K562 (cell line): ENCODE measurements at regions not wholly inside any gene's neighbourhood (a gene's known extent, or its start where the extent isn't known, plus 50 kb on each side); places are given as distances from the start of the nearest gene placed in this dataset.
A peak's percentile ranks its signal among the peaks of the same experiment; 100 is the strongest.

Experiments
- ATAC-seq: fragments of 200-7000 bp; cut with Tn5 transposase; 3 replicates; pipeline ENCODE4 v1.9.1; 2020; ENCODE audit warnings: moderate library complexity
- BruUV-seq: library from RNA; stranded (reverse); fragments of 400-500 nt; replicated peaks from 2 replicates; lab custom pipeline; 2021; lab: Mats Ljungman, UMichigan
- CTCF ChIA-PET: fragments of 300-600 bp; formaldehyde crosslinking; extraction: SDS; loops from one replicate; lab custom pipeline; 2021; ENCODE audit warnings: low intra/inter-chr PET ratio; lab: Yijun Ruan, JAX
- POLR2A ChIA-PET: fragments of 300-600, 350-650 bp; sonication (Branson Sonifier 250); formaldehyde crosslinking; extraction: SDS; loops from one replicate; lab custom pipeline; 2021; ENCODE audit warnings: antibody characterized with exemption, inconsistent platforms; lab: Yijun Ruan, JAX
- DNase-seq, 4 experiments: peaks; one replicate each; pipeline versions ENCODE4 v3.0.0 to v3.0.0-alpha.2; 2011 to 2018; ENCODE audit warnings: low spot score in 3 of 4, mixed read lengths in 3 of 4; ENCODE audit errors: extremely low read depth in 1 of 4
- FAIRE-seq: peaks from 2 replicates; lab custom pipeline; 2011; peaks lifted over from hg19 to GRCh38; lab: Jason Lieb, UNC
- H2AFZ ChIP-seq: 2 replicates; pipeline ENCODE4 v1.6.0; 2011; ENCODE audit warnings: low read depth, low read length, control low read depth, inconsistent platforms
- H3K27ac ChIP-seq: fragments of 200-600 bp; 3 replicates; pipeline ENCODE4 v1.8.0; 2011; ENCODE audit warnings: low read depth, mild to moderate bottlenecking, control low read depth, inconsistent platforms, low read length, moderate library complexity, mixed read lengths; ENCODE audit errors: extremely low read depth
- H3K27me3 ChIP-seq, 2 experiments: fragments of 300-600 bp in 1 of 2; 2 replicates in 1 of 2; 3 replicates in 1 of 2; pipeline versions ENCODE4 v1.6.0 to v1.8.0; 2011; ENCODE audit warnings: inconsistent platforms in 2 of 2, low read length in 2 of 2, mild to moderate bottlenecking in 1 of 2, mixed read lengths in 1 of 2, moderate library complexity in 1 of 2; ENCODE audit not compliant: control insufficient read depth in 2 of 2, insufficient read depth in 2 of 2
- H3K36me3 ChIP-seq: fragments of 300-600 bp; 3 replicates; pipeline ENCODE4 v1.8.0; 2011; ENCODE audit warnings: mild to moderate bottlenecking, low read length, inconsistent platforms; ENCODE audit not compliant: control insufficient read depth, insufficient read depth
- H3K4me1 ChIP-seq, 2 experiments: fragments of 200-600 bp in 1 of 2; replicated peaks in 1 of 2; 2 replicates in 1 of 2; 3 replicates in 1 of 2; pipeline versions ENCODE4 v1.5.1 to v1.8.0; 2011; ENCODE audit warnings: inconsistent platforms in 2 of 2, low read length in 2 of 2, mild to moderate bottlenecking in 1 of 2, mixed read lengths in 1 of 2, moderate library complexity in 1 of 2; ENCODE audit not compliant: control insufficient read depth in 2 of 2, insufficient read depth in 2 of 2
- H3K4me2 ChIP-seq: 2 replicates; pipeline ENCODE4 v1.6.1; 2011; ENCODE audit warnings: low read length, control low read depth, inconsistent platforms, mixed read lengths; ENCODE audit not compliant: insufficient read depth
- H3K4me3 ChIP-seq: fragments of 200-600 bp; sonication (generic), shearing (Covaris generic); 2 replicates; pipeline ENCODE4 v1.5.1; 2016; ENCODE audit warnings: control low read depth, inconsistent platforms
- H3K79me2 ChIP-seq: fragments of 200-600 bp; 3 replicates; pipeline ENCODE4 v1.8.0; 2011; ENCODE audit warnings: low read length, inconsistent platforms; ENCODE audit not compliant: control insufficient read depth, insufficient read depth
- H3K9ac ChIP-seq, 2 experiments: 2 replicates each; pipeline versions ENCODE4 v1.6.0 to v1.6.1; 2011; ENCODE audit warnings: low read depth in 2 of 2, low read length in 2 of 2, control low read depth in 1 of 2, inconsistent platforms in 1 of 2, mild to moderate bottlenecking in 1 of 2, mixed read lengths in 1 of 2; ENCODE audit not compliant: insufficient read depth in 1 of 2
- H3K9me1 ChIP-seq: one replicate; pipeline ENCODE4 v1.6.0; 2011; ENCODE audit warnings: inconsistent platforms, mild to moderate bottlenecking, low read length, moderate library complexity; ENCODE audit not compliant: control insufficient read depth, insufficient read depth
- H3K9me3 ChIP-seq: replicated peaks from 2 replicates; pipeline ENCODE4 v1.5.1; 2011; ENCODE audit warnings: low read depth, low read length, inconsistent platforms; ENCODE audit not compliant: control insufficient read depth, insufficient read depth
- H4K20me1 ChIP-seq: replicated peaks from 2 replicates; pipeline ENCODE4 v1.6.1; 2011; ENCODE audit warnings: low read length, inconsistent platforms, mixed read lengths; ENCODE audit not compliant: control insufficient read depth, insufficient read depth
- ATF6 ChIP-seq: sonication (generic); formaldehyde crosslinking; IDR thresholded peaks from 2 replicates; pipeline ENCODE4 v1.4.0; 2020; ENCODE audit warnings: mild to moderate bottlenecking, missing genetic modification reagents
- BCL6 ChIP-seq: fragments of 250-450 bp; sonication (Bioruptor Pico); IDR thresholded peaks from 2 replicates; pipeline ENCODE4 v1.4.0; 2020
- C11orf30 ChIP-seq: fragments of 450-650 bp; IDR thresholded peaks from 2 replicates; pipeline ENCODE4 v1.6.1; 2016; ENCODE audit warnings: low read depth, mild to moderate bottlenecking
- FOXK2 ChIP-seq, 2 experiments: fragments of 450-650 bp; IDR thresholded peaks in 1 of 2; conservative IDR thresholded peaks in 1 of 2; 2 replicates each; pipeline ENCODE4 v1.6.1; 2016; ENCODE audit warnings: low read depth in 2 of 2, mild to moderate bottlenecking in 1 of 2
- HDAC8 ChIP-seq: fragments of 450-650 bp; IDR thresholded peaks from 2 replicates; pipeline ENCODE4 v1.6.1; 2016; ENCODE audit warnings: mild to moderate bottlenecking, missing genetic modification characterization, moderate library complexity, missing compliant biosample characterization
- MAFF ChIP-seq: IDR thresholded peaks from 2 replicates; pipeline ENCODE4 v1.6.1; 2012; ENCODE audit warnings: low read length, improper control_type of control experiment
- MAFG ChIP-seq: fragments of 450-650 bp; conservative IDR thresholded peaks from 2 replicates; pipeline ENCODE4 v1.6.1; 2016; ENCODE audit warnings: missing genetic modification characterization, missing compliant biosample characterization
- MBD1 ChIP-seq: fragments of 250-450 bp; sonication (Bioruptor Pico); IDR thresholded peaks from 2 replicates; pipeline ENCODE4 v1.8.0; 2022; ENCODE audit warnings: inconsistent platforms
- MIER1 ChIP-seq: fragments of 450-650 bp; IDR thresholded peaks from 2 replicates; pipeline ENCODE4 v1.6.1; 2016; ENCODE audit warnings: antibody characterized with exemption, mild to moderate bottlenecking, low read depth
- MXI1 ChIP-seq: IDR thresholded peaks from 2 replicates; pipeline ENCODE4 v1.6.1; 2011; ENCODE audit warnings: low read depth, mild to moderate bottlenecking, improper control_type of control experiment, low read length
- NCOA1 ChIP-seq: fragments of 450-650 bp; IDR thresholded peaks from 2 replicates; pipeline ENCODE4 v1.6.1; 2016; ENCODE audit warnings: low read depth
- PHF8 ChIP-seq: fragments of 200-600 bp; sonication (generic); IDR thresholded peaks from 2 replicates; pipeline ENCODE4 v1.6.1; 2012; ENCODE audit warnings: mixed run types, mild to moderate bottlenecking, inconsistent platforms, low read length, moderate library complexity, borderline replicate concordance
- POLR2B ChIP-seq: fragments of 450-650 bp; IDR thresholded peaks from 2 replicates; pipeline ENCODE4 v1.6.1; 2018; ENCODE audit warnings: low read depth; ENCODE audit not compliant: partially characterized antibody
- RBFOX2 ChIP-seq: fragments of 200-400 bp; formaldehyde crosslinking; IDR thresholded peaks from 2 replicates; pipeline ENCODE4 v1.6.1; 2017; ENCODE audit warnings: low read depth, mild to moderate bottlenecking, low read length, moderate library complexity
- SMARCA4 ChIP-seq: fragments of 450-650 bp; IDR thresholded peaks from 2 replicates; pipeline ENCODE4 v1.6.1; 2016
- TAF9B ChIP-seq: fragments of 450-650 bp; IDR thresholded peaks from 2 replicates; pipeline ENCODE4 v1.6.1; 2018; ENCODE audit warnings: mild to moderate bottlenecking; ENCODE audit not compliant: partially characterized antibody
- TFAP4 ChIP-seq: sonication (generic); formaldehyde crosslinking; IDR thresholded peaks from 2 replicates; pipeline ENCODE4 v1.8.0; 2022; ENCODE audit warnings: missing genetic modification reagents, mild to moderate bottlenecking, moderate library complexity, borderline replicate concordance
- TOE1 ChIP-seq, 2 experiments: fragments of 450-650 bp in 1 of 2; sonication (generic) in 1 of 2; formaldehyde crosslinking in 1 of 2; IDR thresholded peaks; 2 replicates each; pipeline versions ENCODE4 v1.7.1 to v1.8.0; 2016 to 2022; ENCODE audit warnings: borderline replicate concordance in 2 of 2, mild to moderate bottlenecking in 2 of 2, antibody characterized with exemption in 1 of 2, inconsistent platforms in 1 of 2, low read depth in 1 of 2, missing genetic modification reagents in 1 of 2, moderate library complexity in 1 of 2
- ZKSCAN3 ChIP-seq: fragments of 250-450 bp; sonication (Bioruptor Pico); IDR thresholded peaks from 2 replicates; pipeline ENCODE4 v1.4.0; 2020
- ZNF316 ChIP-seq: fragments of 450-650 bp; IDR thresholded peaks from 2 replicates; pipeline ENCODE4 v1.6.1; 2016
- ZNF778 ChIP-seq: fragments of 450-650 bp; formaldehyde crosslinking; IDR thresholded peaks from 2 replicates; pipeline ENCODE4 v1.4.0; 2020; ENCODE audit warnings: mild to moderate bottlenecking, moderate library complexity
- WGBS: fragments of 100-300 bp; shearing (Covaris generic); methylation state at CpG from one replicate; pipeline ENCODE4 v1.1.6; 2016; ENCODE audit warnings: low coverage, mixed read lengths; ENCODE audit not compliant: insufficient coverage; ENCODE audit errors: missing lambda C conversion rate; 5-methylcytosine and 5-hydroxymethylcytosine counted together
- in situ Hi-C: fragments of 300-500 bp; cut with MboI; formaldehyde crosslinking; loops from 4 replicates; pipeline ENCODE4 v1.15.0; 2018; ENCODE audit warnings: inconsistent platforms, mixed read lengths
- intact Hi-C: fragments of 100-400 bp; cut with micrococcal nuclease; formaldehyde crosslinking; loops from 2 replicates; pipeline ENCODE4 v1.14.2; 2022

- no peak for ATAC-seq
- TF ChIP-seq FOXK2 (conservative IDR thresholded peaks at IDR 0.05 in 1 of 2, IDR thresholded peaks at IDR 0.05 in 1 of 2; ENCODE audit: low read depth in 2 of 2), result no peak
- peak; percentile 72 for TF ChIP-seq C11orf30
- TF ChIP-seq MBD1 (CRISPR knock-in tag), result no peak
- peak; percentile 58 for TF ChIP-seq MAFG (tag)
- TF ChIP-seq POLR2B, result no peak
- no peak for TF ChIP-seq PHF8
- no peak for TF ChIP-seq MIER1
- TF ChIP-seq BCL6, result no peak
- no peak for TF ChIP-seq RBFOX2
- TF ChIP-seq ZKSCAN3 (CRISPR knock-in tag), result no peak
- peak; percentile 60 for TF ChIP-seq MAFF
- no peak for TF ChIP-seq NCOA1
- TF ChIP-seq TFAP4 (CRISPR knock-in tag), result no peak
- TF ChIP-seq ATF6 (CRISPR knock-in tag), result no peak
- TF ChIP-seq MXI1, result no peak
- peak; percentile 74 for TF ChIP-seq ZNF316
- TF ChIP-seq TAF9B, result no peak
- TF ChIP-seq SMARCA4, result no peak
- TF ChIP-seq TOE1 (IDR thresholded peaks at IDR 0.05; ENCODE audit: borderline replicate concordance), result no peak
- TF ChIP-seq TOE1 (CRISPR knock-in tag; IDR thresholded peaks at IDR 0.05; ENCODE audit: borderline replicate concordance, low read depth), result no peak
- no peak for TF ChIP-seq HDAC8 (tag)
- TF ChIP-seq ZNF778 (CRISPR knock-in tag), result no peak
These were observed 367.9 kb downstream of the DSC3 start for GRCh38 chr18:30674596-30674995.

More at GRCh38 chr18:30674596-30674995, 367.9 kb downstream of the DSC3 start:
- Histone ChIP-seq H3K9ac (no peak overlapping the region), H3K27ac (no peak overlapping the region), H3K4me3 (no peak overlapping the region), H2AFZ (peak overlapping the region; percentile 85), H4K20me1 (no peaks in the 10 kb centered on the region), H3K9me3 (peaks cover 22% of the 10 kb centered on the region), H3K4me1 (peaks cover 0 to 20% of the 10 kb centered on the region in 2 experiments; a peak in 3 of 5 replicates), H3K79me2 (no peaks in the 10 kb centered on the region), H3K9me1 (no peaks in the 10 kb centered on the region), H3K4me2 (no peak overlapping the region), H3K27me3 (no peaks in the 10 kb centered on the region), H3K36me3 (peaks cover 11% of the 10 kb centered on the region; the same call in 2 of the 3 replicates)
- WGBS, result 76% methylated on average over 2 of the region's 2 CpGs
- POLR2A ChIA-PET, result interaction anchor here (0.8 kb wide), 1 partner anchor 23 kb away, joined by 4 read pairs; no protein-coding TSS in a partner anchor
- DNase-seq (no peak), FAIRE-seq (no peak)
- intact Hi-C loops (loop anchor here (10.0 kb wide), 3 partner anchors 180 to 290 kb away; no protein-coding TSS in a partner anchor), in situ Hi-C loops (no loop called here)
- CTCF ChIA-PET, result no interaction called here
- BruUV-seq, result no TSS peak
